ENCODE measurements at regions not wholly inside any gene's neighbourhood (a gene's known extent, or its start where the extent isn't known, plus 50 kb on each side); places are given as distances from the start of the nearest gene placed in this dataset.
A peak's percentile ranks its signal among the peaks of the same experiment; 100 is the strongest.

- H3K9me2 ChIP-seq = no peaks in the 10 kb centered on the region
- H3K4me1 ChIP-seq (ENCODE audit: control insufficient read depth in 1 of 2, insufficient read depth in 2 of 2, low read depth in 1 of 2, low read length in 1 of 2) = peaks cover 4 to 46% of the 10 kb centered on the region in 2 experiments; a peak in 3 of 4 replicates
- WGBS (ENCODE audit: low lambda C conversion rate) = 56% methylated on average over 4 of the region's 4 CpGs
- H3K4me2 ChIP-seq = no peak overlapping the region
- H3K9me3 ChIP-seq = no peaks in the 10 kb centered on the region
- peak; percentile 40 for DNase-seq
- no peaks in the 10 kb centered on the region for H3K36me3 ChIP-seq (replicated peaks in 1 of 2; ENCODE audit: control insufficient read depth in 1 of 2, insufficient read depth in 2 of 2, low read length in 1 of 2)
- CTCF ChIA-PET = interaction anchor here (1.0 to 2.1 kb wide), 2 partner anchors 66 to 128 kb away, joined by 4 read pairs; no protein-coding TSS in a partner anchor
- no peaks in the 10 kb centered on the region for H4K20me1 ChIP-seq (ENCODE audit: insufficient read depth)
- no peak overlapping the region for H2AFZ ChIP-seq (ENCODE audit: low read depth)
- H3K9ac ChIP-seq = no peak overlapping the region
- POLR2A ChIA-PET = interaction anchor here (2.3 kb wide), 1 partner anchor 51 kb away, joined by 5 read pairs; no protein-coding TSS in a partner anchor
- no peaks in the 10 kb centered on the region for H3K79me2 ChIP-seq (ENCODE audit: insufficient read depth)
- peak overlapping the region in 1 of 2 experiments; percentile 87; a peak in 2 of 4 replicates for H3K27ac ChIP-seq (ENCODE audit: low read depth in 2 of 2, low read length in 1 of 2)
- H3K27me3 ChIP-seq (ENCODE audit: insufficient read depth) = no peaks in the 10 kb centered on the region
- no peak overlapping the region for H3K4me3 ChIP-seq (ENCODE audit: low read depth in 2 of 2, low read length in 1 of 2)
- H3F3A ChIP-seq (replicated peaks; ENCODE audit: insufficient read depth) = no peaks in the 10 kb centered on the region
- TF ChIP-seq JUND (IDR thresholded peaks at IDR 0.05) (no peak), ELF1 (IDR thresholded peaks at IDR 0.05) (no peak), RCOR1 (IDR thresholded peaks at IDR 0.05; ENCODE audit: low read length) (peak; percentile 80), PBX3 (IDR thresholded peaks at IDR 0.05) (no peak), TEAD4 (IDR thresholded peaks at IDR 0.05; ENCODE audit: borderline replicate concordance, insufficient read depth) (no peak), CTCF (IDR thresholded peaks at IDR 0.05) (no peak), ZBTB33 (IDR thresholded peaks at IDR 0.05; ENCODE audit: borderline replicate concordance, low read depth) (no peak), RAD21 (IDR thresholded peaks at IDR 0.05; ENCODE audit: low read length) (no peak; the same call in 1 of the 2 replicates), IRF3 (IDR thresholded peaks at IDR 0.05; ENCODE audit: low read depth, low read length) (no peak), NFIC (IDR thresholded peaks at IDR 0.05; ENCODE audit: borderline replicate concordance) (no peak), MAX (IDR thresholded peaks at IDR 0.05; ENCODE audit: low read depth) (no peak), CHD2 (IDR thresholded peaks at IDR 0.05; ENCODE audit: low read length, partially characterized antibody) (peak; percentile 27), MEF2A (IDR thresholded peaks at IDR 0.05; ENCODE audit: borderline replicate concordance, low read depth) (no peak), GATA2 (CRISPR knock-in tag; IDR thresholded peaks at IDR 0.05) (peak; percentile 67), SIN3A (IDR thresholded peaks at IDR 0.05; ENCODE audit: borderline replicate concordance, low read depth, low read length) (no peak), SMC3 (IDR thresholded peaks at IDR 0.05; ENCODE audit: low read depth, low read length) (no peak), FOSL2 (IDR thresholded peaks at IDR 0.05; ENCODE audit: borderline replicate concordance, low read depth) (no peak), USF1 (IDR thresholded peaks at IDR 0.05; ENCODE audit: borderline replicate concordance, low read depth) (no peak), TAF1 (IDR thresholded peaks at IDR 0.05; ENCODE audit: borderline replicate concordance, low read depth, low read length) (no peak), POLR2AphosphoS5 (IDR thresholded peaks at IDR 0.05; ENCODE audit: low read depth, low read length) (no peak), EP300 (IDR thresholded peaks at IDR 0.05; ENCODE audit: borderline replicate concordance in 1 of 2, low read depth in 1 of 2, low read length in 1 of 2) (peak in 1 of 2 experiments; percentile 88; a peak in 2 of 4 replicates), EZH2phosphoT487 (IDR thresholded peaks at IDR 0.05; ENCODE audit: borderline replicate concordance, low read depth) (no peak), FOXJ3 (CRISPR knock-in tag; IDR thresholded peaks at IDR 0.05) (no peak)
Measured at GRCh38 chr5:93673316-93673954, 68.0 kb downstream of the POU5F2 start.
